Nephron (organoid): ENCODE measurements at regions not wholly inside any gene's neighbourhood (a gene's known extent, or its start where the extent isn't known, plus 50 kb on each side); places are given as distances from the start of the nearest gene placed in this dataset.
"Not testable (repeated sequence)": the region's sequence is repeated elsewhere in the genome, so short reads cannot be mapped to it uniquely, and the experiment has no call there.

ENCODE experiments used
- H3K27ac Mint-ChIP-seq, 3 experiments: 2 replicates each; pipeline ENCODE4 v1.8.0; 2020; ENCODE audit warnings: mixed read lengths in 3 of 3, mild to moderate bottlenecking in 2 of 3, moderate library complexity in 1 of 3
- H3K27me3 Mint-ChIP-seq: 2 replicates; pipeline ENCODE4 v1.8.0; 2021; ENCODE audit warnings: low read depth, mild to moderate bottlenecking, moderate library complexity, mixed read lengths
- H3K36me3 Mint-ChIP-seq: 2 replicates; pipeline ENCODE4 v1.8.0; 2020; ENCODE audit warnings: low read depth, mixed read lengths
- H3K4me1 Mint-ChIP-seq: 2 replicates; pipeline ENCODE4 v1.8.0; 2020; ENCODE audit warnings: mixed read lengths
- H3K4me3 Mint-ChIP-seq, 3 experiments: 2 replicates each; pipeline ENCODE4 v1.8.0; 2020; ENCODE audit warnings: mild to moderate bottlenecking in 3 of 3, mixed read lengths in 3 of 3, moderate library complexity in 2 of 3
- H3K9me3 Mint-ChIP-seq: 2 replicates; pipeline ENCODE4 v1.8.0; 2020; ENCODE audit warnings: mixed read lengths
- TF ChIP-seq, protein P1 (sequence below), 3 experiments: fragments of 200-600 bp; sonication (generic); IDR thresholded peaks; one replicate each; pipeline ENCODE4 v1.5.0; 2021; ENCODE audit warnings: antibody characterized with exemption in 3 of 3; ENCODE audit not compliant: unreplicated experiment in 3 of 3

DNA sequence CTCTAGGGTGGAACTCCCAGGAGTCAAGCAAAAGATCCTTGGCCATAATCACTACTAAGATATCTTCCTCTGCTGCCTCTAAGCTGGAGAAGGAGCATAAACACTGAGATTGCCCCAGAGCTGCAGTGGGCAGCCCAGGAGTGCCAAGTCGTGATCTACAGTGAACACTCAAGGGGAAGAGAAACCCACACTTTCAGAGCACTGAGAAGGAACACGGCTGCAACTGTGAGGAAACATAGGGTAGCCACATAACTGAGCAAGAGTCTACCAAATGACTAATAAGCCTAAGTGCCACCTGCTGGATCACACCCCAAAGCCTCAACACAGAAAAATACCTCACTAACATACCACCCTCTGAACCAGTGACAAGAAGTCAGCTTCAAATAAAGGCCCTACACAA lies 79.6 kb upstream of the RAB12 start:
- Mint-ChIP-seq H3K9me3 (peaks cover 43% of the 10 kb centered on the region), H3K36me3 (no peaks in the 10 kb centered on the region), H3K4me3 (no peak overlapping the region), H3K27me3 (no peaks in the 10 kb centered on the region), H3K4me1 (no peaks in the 10 kb centered on the region), H3K27ac (no peak overlapping the region)
- TF ChIP-seq, protein P1, sequence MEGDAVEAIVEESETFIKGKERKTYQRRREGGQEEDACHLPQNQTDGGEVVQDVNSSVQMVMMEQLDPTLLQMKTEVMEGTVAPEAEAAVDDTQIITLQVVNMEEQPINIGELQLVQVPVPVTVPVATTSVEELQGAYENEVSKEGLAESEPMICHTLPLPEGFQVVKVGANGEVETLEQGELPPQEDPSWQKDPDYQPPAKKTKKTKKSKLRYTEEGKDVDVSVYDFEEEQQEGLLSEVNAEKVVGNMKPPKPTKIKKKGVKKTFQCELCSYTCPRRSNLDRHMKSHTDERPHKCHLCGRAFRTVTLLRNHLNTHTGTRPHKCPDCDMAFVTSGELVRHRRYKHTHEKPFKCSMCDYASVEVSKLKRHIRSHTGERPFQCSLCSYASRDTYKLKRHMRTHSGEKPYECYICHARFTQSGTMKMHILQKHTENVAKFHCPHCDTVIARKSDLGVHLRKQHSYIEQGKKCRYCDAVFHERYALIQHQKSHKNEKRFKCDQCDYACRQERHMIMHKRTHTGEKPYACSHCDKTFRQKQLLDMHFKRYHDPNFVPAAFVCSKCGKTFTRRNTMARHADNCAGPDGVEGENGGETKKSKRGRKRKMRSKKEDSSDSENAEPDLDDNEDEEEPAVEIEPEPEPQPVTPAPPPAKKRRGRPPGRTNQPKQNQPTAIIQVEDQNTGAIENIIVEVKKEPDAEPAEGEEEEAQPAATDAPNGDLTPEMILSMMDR (IDR thresholded peaks at IDR 0.05; ENCODE audit: unreplicated experiment in 3 of 3), result no peak

DNA sequence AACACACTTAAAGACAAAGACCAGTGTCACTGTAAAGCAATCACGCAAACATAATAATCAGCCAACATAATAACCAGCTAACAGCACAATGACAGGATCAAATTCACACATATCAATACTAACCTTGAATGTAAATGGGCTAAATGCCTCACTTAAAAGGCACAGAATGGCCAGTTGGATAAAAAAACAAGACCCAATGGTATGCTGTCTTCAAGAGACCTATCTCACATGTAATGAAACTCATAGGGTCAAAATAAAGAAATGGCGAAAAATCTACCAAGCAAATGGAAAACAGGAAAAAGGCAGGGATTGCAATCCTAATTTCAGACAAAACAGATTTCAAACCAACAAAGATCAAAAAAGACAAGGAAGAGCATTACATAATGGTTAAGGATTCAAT lies 78.2 kb upstream of the RAB12 start:
- H3K4me1 Mint-ChIP-seq, H3K27ac Mint-ChIP-seq, H3K27me3 Mint-ChIP-seq, H3K4me3 Mint-ChIP-seq, H3K36me3 Mint-ChIP-seq: not testable (repeated sequence)
- H3K9me3 Mint-ChIP-seq, result peaks cover 43% of the 10 kb centered on the region

DNA sequence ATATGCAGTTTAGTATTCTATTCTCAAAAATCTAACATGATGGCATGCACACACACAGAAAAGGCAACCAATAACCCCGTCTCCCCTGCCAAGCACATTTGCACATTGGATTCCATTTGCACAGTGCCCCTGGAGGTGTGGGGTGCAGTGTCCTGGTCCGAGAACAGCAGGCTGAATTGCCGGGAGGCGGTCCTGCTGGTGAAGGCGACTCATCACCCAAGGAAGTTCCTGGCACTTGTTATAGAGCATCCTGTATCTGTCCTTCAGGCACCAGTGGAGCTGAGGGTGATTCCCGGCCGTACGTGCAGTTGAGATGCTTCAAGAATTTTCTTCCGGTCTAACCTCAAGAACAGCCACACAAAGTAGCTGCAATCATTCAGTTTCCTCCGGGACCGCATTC lies 73.0 kb upstream of the RAB12 start:
- Mint-ChIP-seq H3K27me3 (no peaks in the 10 kb centered on the region), H3K9me3 (peaks cover 23% of the 10 kb centered on the region), H3K4me1 (peaks cover 13% of the 10 kb centered on the region), H3K36me3 (no peaks in the 10 kb centered on the region), H3K27ac (no peak overlapping the region), H3K4me3 (no peak overlapping the region)
- TF ChIP-seq, protein P1 (IDR thresholded peaks at IDR 0.05; ENCODE audit: unreplicated experiment in 3 of 3), result no peak

DNA sequence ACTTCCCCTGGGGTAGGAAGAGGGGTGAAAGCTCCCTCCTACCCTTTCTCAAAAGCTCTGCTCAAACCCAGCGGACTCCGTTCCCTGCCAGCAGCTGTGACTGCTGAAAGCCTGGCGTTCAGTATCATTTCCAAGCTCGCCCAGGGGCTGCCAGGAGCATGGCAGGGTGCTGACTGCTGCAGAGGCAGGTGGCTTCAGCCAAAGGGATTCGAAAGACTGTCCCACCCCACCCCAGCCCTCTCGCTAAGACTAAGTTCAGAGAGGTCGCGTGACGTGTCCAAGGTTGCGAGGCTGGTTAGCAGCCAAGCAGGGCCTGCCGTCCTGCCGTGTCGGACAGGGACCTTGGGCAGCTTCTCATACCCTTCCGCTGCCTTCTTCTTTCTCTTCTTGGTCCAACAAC lies 72.3 kb upstream of the RAB12 start:
- no peak overlapping the region for H3K27ac Mint-ChIP-seq
- peaks cover 13% of the 10 kb centered on the region for H3K4me1 Mint-ChIP-seq

DNA sequence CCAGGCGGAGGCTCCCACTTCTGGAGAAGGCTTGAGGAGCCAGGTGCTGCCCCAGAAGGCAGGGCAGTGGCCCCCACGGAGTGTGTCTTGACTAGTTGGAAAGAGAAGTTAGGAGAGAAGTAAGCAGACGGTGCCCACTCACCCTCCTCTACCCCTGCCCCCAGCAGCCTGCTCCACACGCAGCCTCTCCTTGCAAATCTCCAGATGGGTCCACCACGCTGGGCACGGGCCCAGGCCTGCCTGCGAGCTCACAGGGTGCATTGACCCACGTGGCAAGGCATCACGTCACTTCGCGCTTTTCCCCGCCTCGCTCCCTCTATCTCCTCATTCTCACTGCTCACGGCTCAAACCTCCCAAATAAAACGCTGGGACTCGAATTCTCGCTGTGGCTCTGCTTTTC lies 71.8 kb upstream of the RAB12 start:
- no peak overlapping the region for H3K4me3 Mint-ChIP-seq
- H3K27me3 Mint-ChIP-seq, result peaks cover 3% of the 10 kb centered on the region
- TF ChIP-seq, protein P1 (IDR thresholded peaks at IDR 0.05; ENCODE audit: unreplicated experiment in 3 of 3), result no peak
- no peaks in the 10 kb centered on the region for H3K36me3 Mint-ChIP-seq
- H3K4me1 Mint-ChIP-seq, result peaks cover 13% of the 10 kb centered on the region
- H3K27ac Mint-ChIP-seq, result no peak overlapping the region
- peaks cover 11% of the 10 kb centered on the region for H3K9me3 Mint-ChIP-seq

More for the DNA sequence above, 72.3 kb upstream of the RAB12 start:
- TF ChIP-seq, protein P1 (IDR thresholded peaks at IDR 0.05; ENCODE audit: unreplicated experiment in 3 of 3), result no peak
- Mint-ChIP-seq H3K36me3 (no peaks in the 10 kb centered on the region), H3K27me3 (peaks cover 2% of the 10 kb centered on the region), H3K9me3 (peaks cover 16% of the 10 kb centered on the region), H3K4me3 (no peak overlapping the region)

DNA sequence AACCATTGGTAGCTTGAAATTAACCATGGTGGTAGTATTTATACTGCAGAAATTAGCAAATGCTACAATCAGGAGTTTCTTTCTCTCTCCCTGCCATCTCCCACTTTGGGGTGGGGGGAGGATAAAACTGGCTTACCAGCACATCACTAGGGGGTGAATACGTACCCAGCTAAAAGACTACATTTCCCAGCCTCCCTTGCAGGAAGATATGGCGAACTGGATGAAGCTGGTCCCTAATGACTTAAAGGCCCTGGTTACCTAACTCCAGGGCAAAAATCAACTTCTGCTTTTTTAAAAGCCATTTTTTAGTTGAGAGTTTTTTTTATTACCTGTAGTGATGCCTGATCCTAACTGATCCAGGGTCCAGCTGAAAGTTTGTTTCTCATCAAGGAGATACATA lies 70.3 kb upstream of the RAB12 start:
- Mint-ChIP-seq H3K9me3 (peaks cover 1% of the 10 kb centered on the region), H3K27ac (no peak overlapping the region), H3K4me3 (no peak overlapping the region), H3K27me3 (peaks cover 3% of the 10 kb centered on the region), H3K36me3 (no peaks in the 10 kb centered on the region), H3K4me1 (peaks cover 13% of the 10 kb centered on the region)
- TF ChIP-seq, protein P1 (IDR thresholded peaks at IDR 0.05; ENCODE audit: unreplicated experiment in 3 of 3), result no peak
